ENCODE measurements at regions not wholly inside any gene's neighbourhood (a gene's known extent, or its start where the extent isn't known, plus 50 kb on each side); places are given as distances from the start of the nearest gene placed in this dataset.

DNA sequence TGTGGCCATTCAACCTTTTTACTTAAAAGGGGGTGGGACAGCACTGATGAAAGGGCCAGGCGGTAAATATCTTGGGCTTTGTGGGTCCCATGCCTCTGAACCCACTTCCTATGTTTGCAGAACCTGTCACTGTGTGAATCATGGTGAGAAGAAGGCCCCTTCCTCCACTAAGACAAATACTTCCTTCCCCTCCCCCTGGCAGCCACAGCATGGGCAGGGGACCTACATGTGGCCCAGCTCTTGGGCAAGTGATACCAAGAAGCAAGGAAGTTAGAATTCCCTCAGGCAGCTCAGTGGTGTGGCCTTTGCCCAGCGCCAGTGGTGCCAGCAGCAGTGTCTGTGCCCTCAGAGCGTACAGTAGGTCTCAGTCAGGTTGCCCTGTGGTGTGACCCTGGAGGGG is 168.6 kb downstream of the TRIM33 start:
- peaks cover 56% of the 10 kb centered on the region for H3K4me1 Mint-ChIP-seq (ENCODE audit: low read depth)
- no peak overlapping the region for H3K4me3 Mint-ChIP-seq
- no peaks in the 10 kb centered on the region for H3K27me3 Mint-ChIP-seq

GRCh38 chr1:114341856-114342255 is 169.1 kb downstream of the TRIM33 start:
- peaks cover 54% of the 10 kb centered on the region for H3K4me1 Mint-ChIP-seq (ENCODE audit: low read depth)
- no peaks in the 10 kb centered on the region for H3K27me3 Mint-ChIP-seq
- H3K4me3 Mint-ChIP-seq, result no peak overlapping the region
- H3K9me3 Mint-ChIP-seq (ENCODE audit: low read depth), result no peaks in the 10 kb centered on the region
- H3K36me3 Mint-ChIP-seq, result no peaks in the 10 kb centered on the region
- H3K27ac Mint-ChIP-seq, result peak overlapping the region; percentile 90

More for the DNA sequence above, 168.6 kb downstream of the TRIM33 start:
- H3K36me3 Mint-ChIP-seq, result no peaks in the 10 kb centered on the region
- H3K9me3 Mint-ChIP-seq (ENCODE audit: low read depth), result no peaks in the 10 kb centered on the region
- peak overlapping the region; percentile 70 for H3K27ac Mint-ChIP-seq

DNA sequence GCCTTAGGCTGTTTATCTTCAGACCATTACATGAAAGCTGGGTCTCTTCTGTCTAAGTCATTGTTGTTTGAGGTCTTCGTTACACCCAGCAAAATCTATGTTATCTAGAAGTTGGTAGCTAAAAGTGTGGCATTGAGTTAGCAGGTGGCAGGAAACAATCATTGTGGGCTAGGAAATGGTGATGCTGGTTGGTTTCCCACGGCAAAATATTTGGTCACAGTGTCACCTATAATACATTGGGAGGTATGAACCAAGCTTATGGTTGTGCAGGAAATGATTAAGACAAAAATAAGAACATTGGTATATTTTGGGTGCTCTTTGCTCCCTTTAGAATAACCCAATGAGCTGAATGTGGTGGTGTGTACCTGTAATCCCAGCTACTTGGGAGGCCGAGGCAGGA is 169.7 kb downstream of the TRIM33 start:
- no peaks in the 10 kb centered on the region for H3K36me3 Mint-ChIP-seq
- peaks cover 49% of the 10 kb centered on the region for H3K4me1 Mint-ChIP-seq (ENCODE audit: low read depth)
- H3K9me3 Mint-ChIP-seq (ENCODE audit: low read depth), result no peaks in the 10 kb centered on the region
- H3K27me3 Mint-ChIP-seq, result no peaks in the 10 kb centered on the region
- H3K27ac Mint-ChIP-seq, result peak overlapping the region; percentile 90
- peak overlapping the region; percentile 28 for H3K4me3 Mint-ChIP-seq

DNA sequence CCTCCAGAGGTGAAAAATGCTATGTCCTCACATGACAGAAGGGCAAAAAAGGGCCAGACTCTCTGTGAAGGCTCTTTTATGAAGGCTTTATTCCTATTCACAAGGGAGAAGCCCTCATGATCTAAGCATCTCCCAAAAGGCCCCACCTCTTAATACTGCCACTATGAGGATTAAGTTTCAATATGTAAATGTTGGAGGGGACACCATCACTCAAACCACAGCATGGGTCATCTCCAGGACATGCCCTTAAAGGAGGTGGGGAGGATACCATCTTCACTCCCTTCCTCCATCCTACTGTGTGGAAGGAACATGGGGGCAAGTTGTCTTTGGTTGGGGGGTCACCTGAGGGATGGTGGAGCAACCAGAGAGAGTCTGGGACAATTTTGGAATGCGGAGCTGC is 170.1 kb downstream of the TRIM33 start:
- Mint-ChIP-seq H3K36me3 (no peaks in the 10 kb centered on the region), H3K27ac (peak overlapping the region; percentile 16), H3K4me1 (ENCODE audit: low read depth) (peaks cover 47% of the 10 kb centered on the region), H3K4me3 (no peak overlapping the region), H3K9me3 (ENCODE audit: low read depth) (no peaks in the 10 kb centered on the region), H3K27me3 (no peaks in the 10 kb centered on the region)

DNA sequence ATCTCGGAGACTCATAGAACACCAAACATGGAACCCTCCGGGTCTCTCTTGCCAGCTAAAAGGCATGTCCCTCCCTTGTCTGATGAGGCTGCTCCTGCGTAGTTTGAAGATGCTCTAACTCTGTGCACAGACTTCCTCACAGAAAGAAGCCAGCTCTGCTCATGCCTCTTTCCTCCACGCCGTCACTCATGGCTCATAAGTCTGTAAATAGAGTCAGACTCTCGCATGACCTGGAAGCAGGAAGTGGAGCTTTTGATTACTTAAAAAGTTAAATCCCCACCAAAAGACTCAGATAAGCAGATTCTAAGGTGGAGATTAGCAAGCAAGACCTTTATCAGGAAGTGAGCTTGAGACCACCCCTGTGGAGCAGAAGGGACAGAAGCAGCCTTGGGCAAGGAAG is 171.6 kb downstream of the TRIM33 start:
- no peak overlapping the region for H3K27ac Mint-ChIP-seq
- no peaks in the 10 kb centered on the region for H3K36me3 Mint-ChIP-seq
- H3K4me3 Mint-ChIP-seq, result no peak overlapping the region
- H3K27me3 Mint-ChIP-seq, result no peaks in the 10 kb centered on the region
- no peaks in the 10 kb centered on the region for H3K9me3 Mint-ChIP-seq (ENCODE audit: low read depth)
- peaks cover 55% of the 10 kb centered on the region for H3K4me1 Mint-ChIP-seq (ENCODE audit: low read depth)

- Mint-ChIP-seq H3K4me3 (no peak overlapping the region), H3K4me1 (ENCODE audit: low read depth) (peaks cover 64% of the 10 kb centered on the region), H3K27me3 (no peaks in the 10 kb centered on the region), H3K36me3 (no peaks in the 10 kb centered on the region), H3K9me3 (ENCODE audit: low read depth) (no peaks in the 10 kb centered on the region), H3K27ac (no peak overlapping the region)
Measured at GRCh38 chr1:114338191-114338890, 172.7 kb downstream of the TRIM33 start.

DNA sequence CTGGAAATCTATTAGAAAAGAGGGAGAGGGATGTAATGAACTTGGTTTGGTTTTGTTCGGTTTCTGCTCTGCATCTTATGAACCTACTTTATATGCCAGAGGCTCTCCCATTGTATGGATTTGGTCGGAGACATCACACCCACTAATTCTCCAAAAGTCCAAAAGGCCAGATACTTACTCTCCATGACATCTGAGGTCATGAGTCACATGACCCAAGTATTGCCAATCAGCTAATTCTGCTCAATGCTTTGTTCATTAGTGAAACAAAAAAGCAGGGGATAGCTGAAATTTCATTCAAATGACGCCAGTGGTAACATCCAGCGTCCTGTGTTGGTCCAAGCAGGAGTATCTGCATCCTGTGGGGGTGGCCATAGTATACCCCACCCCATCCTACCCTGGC is 173.6 kb downstream of the TRIM33 start:
- Mint-ChIP-seq H3K9me3 (ENCODE audit: low read depth) (no peaks in the 10 kb centered on the region), H3K4me3 (no peak overlapping the region), H3K36me3 (no peaks in the 10 kb centered on the region), H3K4me1 (ENCODE audit: low read depth) (peaks cover 65% of the 10 kb centered on the region), H3K27ac (no peak overlapping the region), H3K27me3 (no peaks in the 10 kb centered on the region)

- no peaks in the 10 kb centered on the region for H3K36me3 Mint-ChIP-seq
- no peaks in the 10 kb centered on the region for H3K9me3 Mint-ChIP-seq (ENCODE audit: low read depth)
- H3K27ac Mint-ChIP-seq, result no peak overlapping the region
- H3K4me1 Mint-ChIP-seq (ENCODE audit: low read depth), result peaks cover 64% of the 10 kb centered on the region
- no peak overlapping the region for H3K4me3 Mint-ChIP-seq
- no peaks in the 10 kb centered on the region for H3K27me3 Mint-ChIP-seq
Measured at GRCh38 chr1:114336360-114336759, 174.6 kb downstream of the TRIM33 start.

- no peak overlapping the region for H3K4me3 Mint-ChIP-seq
- no peak overlapping the region for H3K27ac Mint-ChIP-seq
Measured at GRCh38 chr1:114335273-114335672, 175.7 kb downstream of the TRIM33 start.

GRCh38 chr1:114334297-114334696 is 176.7 kb downstream of the TRIM33 start:
- no peaks in the 10 kb centered on the region for H3K27me3 Mint-ChIP-seq
- H3K9me3 Mint-ChIP-seq (ENCODE audit: low read depth), result no peaks in the 10 kb centered on the region
- peaks cover 61% of the 10 kb centered on the region for H3K4me1 Mint-ChIP-seq (ENCODE audit: low read depth)
- H3K27ac Mint-ChIP-seq, result no peak overlapping the region
- peak overlapping the region; percentile 48 for H3K4me3 Mint-ChIP-seq
- no peaks in the 10 kb centered on the region for H3K36me3 Mint-ChIP-seq

More at GRCh38 chr1:114335273-114335672, 175.7 kb downstream of the TRIM33 start:
- Mint-ChIP-seq H3K4me1 (ENCODE audit: low read depth) (peaks cover 63% of the 10 kb centered on the region), H3K36me3 (no peaks in the 10 kb centered on the region), H3K27me3 (no peaks in the 10 kb centered on the region), H3K9me3 (ENCODE audit: low read depth) (no peaks in the 10 kb centered on the region)

DNA sequence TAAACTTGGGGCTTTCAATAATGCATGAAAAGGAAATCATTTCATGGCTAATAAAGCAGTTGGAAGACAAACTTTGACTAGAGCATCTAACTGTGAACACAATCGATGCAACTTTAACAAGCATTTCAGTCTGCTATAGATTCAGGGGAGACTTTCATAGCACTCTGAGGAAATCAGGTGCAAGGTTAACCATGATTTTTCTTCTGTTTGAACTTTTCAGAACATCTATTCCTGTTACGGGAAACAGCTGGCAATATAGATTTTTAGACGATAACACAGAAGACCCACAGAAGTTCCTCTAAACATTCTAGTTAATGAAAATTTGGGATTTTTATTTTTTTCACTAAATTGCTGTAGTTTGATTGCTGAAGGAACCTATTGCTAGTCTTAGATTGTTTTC is 177.3 kb downstream of the TRIM33 start:
- H3K27ac Mint-ChIP-seq, result peak overlapping the region; percentile 24
- H3K36me3 Mint-ChIP-seq, result no peaks in the 10 kb centered on the region

DNA sequence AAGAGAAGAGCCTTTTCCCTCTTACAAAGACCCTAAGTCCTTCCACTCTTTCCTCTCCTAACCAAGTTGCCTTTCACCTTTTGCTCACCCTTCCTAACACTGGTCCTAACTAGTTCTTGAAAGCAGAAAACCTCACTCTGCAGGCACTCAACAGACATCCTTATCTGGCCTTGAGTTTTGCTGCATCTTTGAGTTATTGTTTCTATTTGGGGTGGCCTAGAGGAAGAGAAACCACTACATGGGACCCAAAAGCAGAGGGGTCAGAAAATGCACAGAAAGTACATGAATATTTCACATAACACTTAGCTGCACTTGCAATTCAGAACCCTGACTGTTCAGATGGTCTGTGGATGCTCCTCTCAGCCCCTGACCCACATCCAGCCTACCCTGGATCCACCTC is 178.3 kb upstream of the SYT6 start:
- Mint-ChIP-seq H3K4me1 (ENCODE audit: low read depth) (peaks cover 62% of the 10 kb centered on the region), H3K27me3 (no peaks in the 10 kb centered on the region), H3K36me3 (no peaks in the 10 kb centered on the region), H3K4me3 (no peak overlapping the region), H3K9me3 (ENCODE audit: low read depth) (no peaks in the 10 kb centered on the region), H3K27ac (no peak overlapping the region)

More for the DNA sequence above, 177.3 kb downstream of the TRIM33 start:
- Mint-ChIP-seq H3K4me3 (no peak overlapping the region), H3K9me3 (ENCODE audit: low read depth) (no peaks in the 10 kb centered on the region), H3K4me1 (ENCODE audit: low read depth) (peaks cover 61% of the 10 kb centered on the region), H3K27me3 (no peaks in the 10 kb centered on the region)

DNA sequence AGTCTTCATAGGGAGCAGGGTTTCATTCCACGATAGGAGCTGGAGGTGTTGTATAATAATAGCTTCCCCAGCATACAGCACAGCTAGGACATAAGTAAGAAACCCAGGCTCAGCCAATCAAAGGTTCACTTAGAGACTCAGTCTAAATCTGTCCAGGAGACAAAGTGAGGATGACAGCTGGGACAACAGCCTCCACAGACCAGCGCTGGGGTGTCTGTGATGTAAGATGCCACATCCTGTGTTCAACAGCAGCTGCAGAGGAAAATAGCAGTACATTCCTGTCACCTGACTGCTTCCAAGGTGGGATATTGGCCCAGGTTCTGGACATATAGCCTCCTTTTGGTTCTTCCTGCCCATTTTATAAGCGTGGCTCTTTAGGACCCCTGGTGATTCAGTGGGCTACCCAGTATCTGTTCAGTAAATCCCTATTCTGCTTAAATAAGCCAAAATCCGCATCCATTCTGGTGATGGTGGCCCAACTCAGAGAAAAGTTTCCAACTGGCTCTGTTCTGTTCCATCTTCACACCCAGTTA is 176.8 kb upstream of the SYT6 start:
- Mint-ChIP-seq H3K27ac (no peak overlapping the region), H3K4me3 (no peak overlapping the region), H3K9me3 (ENCODE audit: low read depth) (no peaks in the 10 kb centered on the region), H3K27me3 (no peaks in the 10 kb centered on the region), H3K4me1 (ENCODE audit: low read depth) (peaks cover 62% of the 10 kb centered on the region), H3K36me3 (no peaks in the 10 kb centered on the region)

DNA sequence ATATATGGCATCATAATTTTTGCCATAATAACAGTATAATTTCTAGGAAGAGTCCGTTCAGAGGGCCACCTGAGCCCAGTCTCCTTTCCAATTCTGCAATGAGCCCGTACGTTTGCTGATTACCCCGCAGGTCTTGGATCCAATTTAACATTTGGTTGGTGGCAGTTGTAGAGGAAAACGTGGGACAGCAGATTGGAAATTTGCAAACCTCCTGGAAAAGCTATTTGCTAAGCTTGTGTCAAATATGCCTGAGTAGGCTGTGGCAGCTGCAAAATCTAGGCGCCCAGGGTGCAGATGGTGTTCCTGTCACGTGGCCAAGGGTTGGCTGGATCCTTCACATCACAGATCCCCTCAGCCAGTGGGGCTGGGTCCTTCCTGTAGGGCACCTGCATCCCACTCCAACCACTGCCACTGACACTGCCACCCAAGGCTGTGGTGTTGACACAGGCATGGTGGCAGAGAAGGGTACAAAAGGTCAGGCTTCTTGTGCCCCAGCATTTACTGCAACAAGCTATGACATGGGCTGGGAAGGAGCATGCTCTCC is 174.8 kb upstream of the SYT6 start:
- Mint-ChIP-seq H3K27me3 (no peaks in the 10 kb centered on the region), H3K4me1 (ENCODE audit: low read depth) (peaks cover 43% of the 10 kb centered on the region), H3K27ac (no peak overlapping the region), H3K36me3 (no peaks in the 10 kb centered on the region), H3K4me3 (no peak overlapping the region), H3K9me3 (ENCODE audit: low read depth) (no peaks in the 10 kb centered on the region)

DNA sequence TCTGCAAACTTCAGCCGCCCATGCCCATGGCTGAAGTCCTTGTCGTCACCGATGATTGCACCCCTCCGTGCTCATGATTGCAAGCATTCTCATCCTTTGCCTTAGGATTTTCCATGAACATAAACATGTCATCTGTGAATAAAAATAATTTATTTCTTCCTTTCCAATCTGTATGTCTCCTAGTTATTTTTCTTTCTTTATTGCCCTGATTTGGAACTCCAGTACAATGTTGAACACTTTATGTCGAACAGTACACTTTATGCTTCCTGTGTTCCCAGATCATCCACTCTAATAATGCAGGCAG is 170.9 kb upstream of the SYT6 start:
- peaks cover 14% of the 10 kb centered on the region for H3K4me1 Mint-ChIP-seq (ENCODE audit: low read depth)

More for the DNA sequence above, 170.9 kb upstream of the SYT6 start:
- Mint-ChIP-seq H3K9me3 (ENCODE audit: low read depth) (no peaks in the 10 kb centered on the region), H3K36me3 (no peaks in the 10 kb centered on the region), H3K27me3 (no peaks in the 10 kb centered on the region), H3K4me3 (no peak overlapping the region), H3K27ac (no peak overlapping the region)

Data from activated naive CD8-positive, alpha-beta T cell (primary cell).